GM12878 (cell line): ENCODE measurements at regions not wholly inside any gene's neighbourhood (a gene's known extent, or its start where the extent isn't known, plus 50 kb on each side); places are given as distances from the start of the nearest gene placed in this dataset.
"Not testable (repeated sequence)": the region's sequence is repeated elsewhere in the genome, so short reads cannot be mapped to it uniquely, and the experiment has no call there.

ENCODE experiments used
- ATAC-seq: fragments of 200-7000 bp; cut with Tn5 transposase; 3 replicates; pipeline ENCODE4 v1.9.1; 2020; ENCODE audit warnings: mild to moderate bottlenecking, moderate library complexity
- BruUV-seq: library from RNA; stranded (reverse); fragments of 400-500 nt; replicated peaks from 2 replicates; lab custom pipeline; 2021; lab: Mats Ljungman, UMichigan
- CTCF ChIA-PET: fragments of 300-600 bp; sonication (Branson Sonifier 250); formaldehyde crosslinking; extraction: SDS; loops from one replicate; lab custom pipeline; 2021; ENCODE audit warnings: inconsistent platforms; lab: Yijun Ruan, JAX
- POLR2A ChIA-PET: fragments of 350-600 bp; formaldehyde crosslinking; extraction: SDS; loops from one replicate; lab custom pipeline; 2021; ENCODE audit warnings: inconsistent platforms; lab: Charles Lee
- RAD21 ChIA-PET: fragments of 300-600 bp; sonication (Branson Sonifier 250); formaldehyde crosslinking; loops from one replicate; lab custom pipeline; 2023; ENCODE audit warnings: antibody characterized with exemption; ENCODE audit not compliant: unreplicated experiment; lab: Charles Lee
- SMC1A ChIA-PET: fragments of 300-600 bp; sonication (Branson Sonifier 250); formaldehyde crosslinking; loops from one replicate; lab custom pipeline; 2023; ENCODE audit not compliant: unreplicated experiment, uncharacterized antibody; lab: Charles Lee
- DNase-seq: peaks from one replicate; pipeline ENCODE4 v3.0.0-alpha.2; 2011; ENCODE audit warnings: low read depth, low spot score
- FAIRE-seq: peaks from 3 replicates; lab custom pipeline; 2011; peaks lifted over from hg19 to GRCh38; lab: Jason Lieb, UNC
- H2AFZ ChIP-seq: 2 replicates; pipeline ENCODE4 v1.6.0; 2011; ENCODE audit warnings: low read depth, low read length, control low read depth; ENCODE audit not compliant: control insufficient read depth
- H3K27ac ChIP-seq: 2 replicates; pipeline ENCODE4 v1.5.1; 2011; ENCODE audit warnings: control low read depth; ENCODE audit not compliant: control insufficient read depth, insufficient read depth
- H3K27me3 ChIP-seq, 2 experiments: replicated peaks in 1 of 2; 2 replicates each; pipeline versions ENCODE4 v1.6.0 to v1.6.1; 2011; ENCODE audit warnings: low read length in 1 of 2; ENCODE audit not compliant: control insufficient read depth in 2 of 2, insufficient read depth in 2 of 2
- H3K36me3 ChIP-seq, 2 experiments: 2 replicates each; pipeline ENCODE4 v1.5.1; 2011; ENCODE audit warnings: low read length in 1 of 2; ENCODE audit not compliant: control insufficient read depth in 2 of 2, insufficient read depth in 2 of 2
- H3K4me1 ChIP-seq: 2 replicates; pipeline ENCODE4 v1.6.1; 2011; ENCODE audit warnings: mild to moderate bottlenecking, low read length, moderate library complexity, mixed read lengths; ENCODE audit not compliant: control insufficient read depth, insufficient read depth
- H3K4me2 ChIP-seq: 2 replicates; pipeline ENCODE4 v1.6.0; 2011; ENCODE audit warnings: control low read depth; ENCODE audit not compliant: control insufficient read depth, insufficient read depth
- H3K4me3 ChIP-seq: fragments of 200-600 bp; sonication (generic); 2 replicates; pipeline ENCODE4 v1.5.1; 2016
- H3K79me2 ChIP-seq: 2 replicates; pipeline ENCODE4 v1.6.0; 2011; ENCODE audit warnings: low read length; ENCODE audit not compliant: control insufficient read depth, insufficient read depth
- H3K9ac ChIP-seq: 2 replicates; pipeline ENCODE4 v1.8.0; 2011; ENCODE audit warnings: low read length, control low read depth, mixed read lengths; ENCODE audit not compliant: control insufficient read depth, insufficient read depth
- H3K9me3 ChIP-seq: replicated peaks from 3 replicates; pipeline ENCODE4 v1.5.1; 2011; ENCODE audit warnings: mild to moderate bottlenecking, low read length; ENCODE audit not compliant: control insufficient read depth, insufficient read depth
- H4K20me1 ChIP-seq: 2 replicates; pipeline ENCODE4 v1.6.0; 2011; ENCODE audit not compliant: control insufficient read depth, insufficient read depth
- BACH1 ChIP-seq: fragments of 450-650 bp; IDR thresholded peaks from 2 replicates; pipeline ENCODE4 v1.6.1; 2017; ENCODE audit warnings: mild to moderate bottlenecking, borderline replicate concordance
- CBX3 ChIP-seq: fragments of 200-600 bp; sonication (generic); IDR thresholded peaks from 2 replicates; pipeline ENCODE4 v1.6.1; 2016; ENCODE audit warnings: low read depth, borderline replicate concordance
- CREM ChIP-seq: IDR thresholded peaks from 2 replicates; pipeline ENCODE4 v1.6.1; 2014; ENCODE audit warnings: antibody characterized with exemption, low read depth
- FOXM1 ChIP-seq: IDR thresholded peaks from 2 replicates; pipeline ENCODE4 v1.6.1; 2012; ENCODE audit warnings: low read depth, mild to moderate bottlenecking, inconsistent platforms, low read length, moderate library complexity
- MEF2B ChIP-seq: fragments of 450-650 bp; IDR thresholded peaks from 2 replicates; pipeline ENCODE4 v1.6.1; 2018; ENCODE audit warnings: mild to moderate bottlenecking, moderate library complexity; ENCODE audit not compliant: partially characterized antibody, poor library complexity, severe bottlenecking
- NR2C2 ChIP-seq: IDR thresholded peaks from 2 replicates; pipeline ENCODE4 v1.6.1; 2011; ENCODE audit warnings: borderline replicate concordance, low read depth; ENCODE audit not compliant: control insufficient read depth, insufficient read length
- POLR2AphosphoS2 ChIP-seq: IDR thresholded peaks from 2 replicates; pipeline ENCODE4 v1.6.1; 2011; ENCODE audit warnings: low read depth, mild to moderate bottlenecking, low read length, improper control_type of control experiment, moderate library complexity
- SMC3 ChIP-seq: IDR thresholded peaks from 2 replicates; pipeline ENCODE4 v1.6.1; 2011; ENCODE audit warnings: low read length, improper control_type of control experiment, borderline replicate concordance
- SPI1 ChIP-seq: IDR thresholded peaks from 2 replicates; pipeline ENCODE4 v1.6.1; 2011; ENCODE audit warnings: low read depth, mild to moderate bottlenecking, low read length, moderate library complexity, borderline replicate concordance; ENCODE audit not compliant: insufficient read depth
- WGBS: methylation state at CpG from one replicate; pipeline ENCODE4 v1.1.6; 2016; ENCODE audit warnings: low lambda C conversion rate; ENCODE audit not compliant: insufficient replicate concordance, insufficient coverage; ENCODE audit errors: missing lambda C conversion rate; 5-methylcytosine and 5-hydroxymethylcytosine counted together
- in situ Hi-C: fragments of 300-500 bp; cut with MboI; formaldehyde crosslinking; loops from 9 replicates; pipeline ENCODE4 v1.14.3; 2018; ENCODE audit warnings: mixed read lengths
- intact Hi-C: fragments of 100-400 bp; cut with micrococcal nuclease; formaldehyde crosslinking; loops from one replicate; pipeline ENCODE4 v1.14.2; 2022; ENCODE audit not compliant: unreplicated experiment
- TF ChIP-seq, protein P1 (sequence below): IDR thresholded peaks from 2 replicates; pipeline ENCODE4 v1.6.1; 2012; ENCODE audit warnings: low read depth, low read length, improper control_type of control experiment

DNA sequence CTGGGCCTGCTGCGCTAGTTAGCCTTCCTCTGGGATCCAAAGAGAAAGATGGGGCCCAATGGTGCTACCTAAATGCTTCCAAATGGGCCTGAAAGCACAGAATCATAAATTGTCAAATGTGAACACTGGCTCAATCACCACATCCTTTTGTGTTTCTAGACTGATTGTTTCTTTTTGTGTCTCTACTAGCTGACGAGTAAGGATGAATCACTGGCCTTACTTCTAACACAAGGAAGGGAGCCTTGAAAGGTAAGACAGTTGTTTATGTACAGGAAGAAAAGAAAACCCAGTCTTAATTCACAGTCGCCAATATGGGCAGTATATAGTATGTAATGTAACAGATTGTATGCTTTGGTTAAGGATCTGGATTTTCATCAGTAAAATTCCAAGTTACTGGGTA lies 89.5 kb downstream of the ZNF92 start:
- in situ Hi-C loops, result no loop called here
- H3K4me2 ChIP-seq, result no peak overlapping the region
- no peak overlapping the region for H2AFZ ChIP-seq
- CTCF ChIA-PET, result interaction anchor here (1.3 kb wide), 1 partner anchor 10 kb away, joined by 3 read pairs; no protein-coding TSS in a partner anchor
- POLR2A ChIA-PET, result no interaction called here
- no peaks in the 10 kb centered on the region for H3K27me3 ChIP-seq
- intact Hi-C loops, result no loop called here
- no peaks in the 10 kb centered on the region for H3K9me3 ChIP-seq
- ATAC-seq (no peak), DNase-seq (no peak), FAIRE-seq (no peak)
- H3K36me3 ChIP-seq, result no peaks in the 10 kb centered on the region
- no peaks in the 10 kb centered on the region for H4K20me1 ChIP-seq
- no TSS peak for BruUV-seq
- no peak for TF ChIP-seq CREM
- TF ChIP-seq, protein P1, sequence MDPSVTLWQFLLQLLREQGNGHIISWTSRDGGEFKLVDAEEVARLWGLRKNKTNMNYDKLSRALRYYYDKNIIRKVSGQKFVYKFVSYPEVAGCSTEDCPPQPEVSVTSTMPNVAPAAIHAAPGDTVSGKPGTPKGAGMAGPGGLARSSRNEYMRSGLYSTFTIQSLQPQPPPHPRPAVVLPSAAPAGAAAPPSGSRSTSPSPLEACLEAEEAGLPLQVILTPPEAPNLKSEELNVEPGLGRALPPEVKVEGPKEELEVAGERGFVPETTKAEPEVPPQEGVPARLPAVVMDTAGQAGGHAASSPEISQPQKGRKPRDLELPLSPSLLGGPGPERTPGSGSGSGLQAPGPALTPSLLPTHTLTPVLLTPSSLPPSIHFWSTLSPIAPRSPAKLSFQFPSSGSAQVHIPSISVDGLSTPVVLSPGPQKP, result no peak
- no peak for TF ChIP-seq CBX3
- TF ChIP-seq MEF2B, result no peak
- no peak for TF ChIP-seq SMC3
- TF ChIP-seq NR2C2, result no peak
- TF ChIP-seq POLR2AphosphoS2, result no peak
- TF ChIP-seq FOXM1, result no peak
- TF ChIP-seq SPI1, result no peak
- no peak for TF ChIP-seq BACH1
- H3K4me3 ChIP-seq, result no peak overlapping the region
- H3K4me1 ChIP-seq, result no peaks in the 10 kb centered on the region
- H3K79me2 ChIP-seq, result no peaks in the 10 kb centered on the region
- WGBS, result 65% methylated on average over 3 of the region's 3 CpGs
- H3K9ac ChIP-seq, result no peak overlapping the region
- SMC1A ChIA-PET, result no interaction called here
- no peak overlapping the region for H3K27ac ChIP-seq
- RAD21 ChIA-PET, result no interaction called here

DNA sequence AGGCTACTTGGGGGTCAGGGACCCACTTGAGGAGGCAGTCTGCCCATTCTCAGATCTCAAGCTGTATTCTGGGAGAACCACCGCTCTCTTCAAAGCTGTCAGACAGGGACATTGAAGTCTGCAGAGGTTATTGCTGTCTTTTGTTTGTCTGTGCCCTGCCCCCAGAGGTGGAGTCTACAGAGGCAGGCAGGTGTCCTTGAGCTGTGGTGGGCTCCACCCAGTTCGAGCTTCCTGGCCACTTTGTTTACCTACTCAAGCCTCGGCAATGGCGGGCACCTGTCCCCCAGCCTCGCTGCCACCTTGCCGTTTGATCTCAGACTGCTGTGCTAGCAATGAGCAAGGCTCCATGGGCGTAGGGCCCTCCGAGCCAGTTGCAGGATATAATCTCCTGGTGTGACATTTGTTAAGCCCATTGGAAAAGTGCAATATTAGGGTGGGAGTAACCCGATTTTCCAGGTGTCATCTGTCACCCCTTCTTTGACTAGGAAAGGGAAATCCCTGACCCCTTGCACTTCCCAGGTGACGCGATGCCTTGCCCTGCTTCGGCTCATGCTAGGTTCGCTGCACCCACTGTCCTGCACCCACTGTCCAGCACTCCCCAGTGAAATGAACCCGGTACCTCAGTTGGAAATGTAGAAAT lies 96.4 kb downstream of the ZNF92 start:
- H3K27me3 ChIP-seq, H3K27ac ChIP-seq, H4K20me1 ChIP-seq, ATAC-seq, H2AFZ ChIP-seq, SMC1A ChIA-PET, in situ Hi-C loops, H3K4me1 ChIP-seq, FAIRE-seq, H3K9me3 ChIP-seq, DNase-seq, H3K79me2 ChIP-seq, H3K4me3 ChIP-seq, BruUV-seq, H3K4me2 ChIP-seq, H3K36me3 ChIP-seq, H3K9ac ChIP-seq, POLR2A ChIA-PET, RAD21 ChIA-PET, intact Hi-C loops, CTCF ChIA-PET: not testable (repeated sequence)
- WGBS, result 45% methylated on average over 14 of the region's 14 CpGs
